PC-3 (cell line): ENCODE measurements at regions not wholly inside any gene's neighbourhood (a gene's known extent, or its start where the extent isn't known, plus 50 kb on each side); places are given as distances from the start of the nearest gene placed in this dataset.

Experiments used
- ATAC-seq: fragments of 200-7000 bp; cut with Tn5 transposase; 2 replicates; pipeline ENCODE4 v1.9.1; 2020; ENCODE audit warnings: mild to moderate bottlenecking, moderate library complexity
- BruUV-seq: library from RNA; stranded (reverse); fragments of 400-500 nt; replicated peaks from 2 replicates; lab custom pipeline; 2021; lab: Mats Ljungman, UMichigan
- CTCF ChIA-PET: fragments of 300-600 bp; sonication (Branson Sonifier 250); formaldehyde crosslinking; loops from one replicate; lab custom pipeline; 2022; ENCODE audit warnings: antibody characterized with exemption; lab: Charles Lee
- POLR2A ChIA-PET: fragments of 300-600 bp; sonication (Branson Sonifier 250); formaldehyde crosslinking; loops from one replicate; lab custom pipeline; 2022; ENCODE audit warnings: antibody characterized with exemption; ENCODE audit not compliant: unreplicated experiment; lab: Charles Lee
- DNase-seq: peaks from one replicate; pipeline ENCODE4 v3.0.0-alpha.2; 2015
- H2AFZ ChIP-seq: fragments of 300-600 bp; sonication (generic); 2 replicates; pipeline ENCODE4 v1.6.0; 2016; ENCODE audit warnings: antibody characterized with exemption, low read length
- H3F3A ChIP-seq: fragments of 300-600 bp; sonication (generic); one replicate; pipeline ENCODE4 v1.6.0; 2017; ENCODE audit warnings: antibody characterized with exemption, low read length, control low read depth, mild to moderate bottlenecking; ENCODE audit not compliant: unreplicated experiment
- H3K27ac ChIP-seq: fragments of 300-600 bp; sonication (generic); 2 replicates; pipeline ENCODE4 v1.5.1; 2016; ENCODE audit warnings: mild to moderate bottlenecking, low read length
- H3K27me3 ChIP-seq: fragments of 300-600 bp; sonication (generic); 2 replicates; pipeline ENCODE4 v1.6.1; 2016; ENCODE audit warnings: low read length, mixed read lengths
- H3K36me3 ChIP-seq: fragments of 300-600 bp; sonication (generic); 2 replicates; pipeline ENCODE4 v1.6.1; 2016; ENCODE audit warnings: low read depth, mixed run types, low read length, mixed read lengths
- H3K4me1 ChIP-seq: fragments of 300-600 bp; sonication (generic); 2 replicates; pipeline ENCODE4 v1.5.1; 2016; ENCODE audit warnings: low read length; ENCODE audit not compliant: insufficient read depth
- H3K4me2 ChIP-seq: fragments of 300-600 bp; sonication (generic); 2 replicates; pipeline ENCODE4 v1.6.0; 2016; ENCODE audit warnings: low read length
- H3K4me3 ChIP-seq: fragments of 300-600 bp; sonication (generic); 2 replicates; pipeline ENCODE4 v1.5.1; 2016; ENCODE audit warnings: mild to moderate bottlenecking, low read length, mixed read lengths
- H3K79me2 ChIP-seq: fragments of 300-600 bp; sonication (generic); 2 replicates; pipeline ENCODE4 v1.6.1; 2017; ENCODE audit warnings: low read length, mixed read lengths
- H3K9ac ChIP-seq: fragments of 300-600 bp; sonication (generic); 2 replicates; pipeline ENCODE4 v1.6.0; 2016; ENCODE audit warnings: mild to moderate bottlenecking, low read length
- H3K9me2 ChIP-seq: fragments of 300-600 bp; sonication (generic); replicated peaks from 2 replicates; pipeline ENCODE4 v1.6.1; 2016; ENCODE audit warnings: mixed run types, low read length, mixed read lengths
- H3K9me3 ChIP-seq: fragments of 300-600 bp; sonication (generic); 2 replicates; pipeline ENCODE4 v1.6.1; 2016; ENCODE audit warnings: low read length, mixed read lengths
- H4K20me1 ChIP-seq: fragments of 300-600 bp; sonication (generic); 2 replicates; pipeline ENCODE4 v1.6.1; 2016; ENCODE audit warnings: low read length, mixed read lengths
- EZH2 ChIP-seq: fragments of 300-600 bp; sonication (generic); IDR thresholded peaks from one replicate; pipeline ENCODE4 v1.6.1; 2017; ENCODE audit warnings: antibody characterized with exemption, mild to moderate bottlenecking, low read length; ENCODE audit not compliant: unreplicated experiment
- EZH2phosphoT487 ChIP-seq: fragments of 300-600 bp; sonication (generic); IDR thresholded peaks from 2 replicates; pipeline ENCODE4 v1.6.1; 2018; ENCODE audit warnings: mild to moderate bottlenecking, antibody characterized with exemption, low read length, borderline replicate concordance
- intact Hi-C: fragments of 100-400 bp; cut with micrococcal nuclease; formaldehyde crosslinking; loops from 2 replicates; pipeline ENCODE4 v1.9.0; 2023
- TF ChIP-seq, protein P1 (sequence below): fragments of 300-600 bp; sonication (generic); conservative IDR thresholded peaks from 2 replicates; pipeline ENCODE4 v1.5.1; 2017; ENCODE audit warnings: antibody characterized with exemption, low read depth, mild to moderate bottlenecking, low read length

- no peaks in the 10 kb centered on the region for H3F3A ChIP-seq
- no peaks in the 10 kb centered on the region for H3K9me2 ChIP-seq
- H2AFZ ChIP-seq: no peak overlapping the region
- H3K4me1 ChIP-seq: no peaks in the 10 kb centered on the region
- intact Hi-C loops: no loop called here
- H3K4me3 ChIP-seq: no peak overlapping the region
- H3K9me3 ChIP-seq: no peaks in the 10 kb centered on the region
- H3K4me2 ChIP-seq: no peak overlapping the region
- ATAC-seq (no peak), DNase-seq (no peak)
- no peaks in the 10 kb centered on the region for H3K36me3 ChIP-seq
- no TSS peak for BruUV-seq
- no peaks in the 10 kb centered on the region for H4K20me1 ChIP-seq
- TF ChIP-seq, protein P1, sequence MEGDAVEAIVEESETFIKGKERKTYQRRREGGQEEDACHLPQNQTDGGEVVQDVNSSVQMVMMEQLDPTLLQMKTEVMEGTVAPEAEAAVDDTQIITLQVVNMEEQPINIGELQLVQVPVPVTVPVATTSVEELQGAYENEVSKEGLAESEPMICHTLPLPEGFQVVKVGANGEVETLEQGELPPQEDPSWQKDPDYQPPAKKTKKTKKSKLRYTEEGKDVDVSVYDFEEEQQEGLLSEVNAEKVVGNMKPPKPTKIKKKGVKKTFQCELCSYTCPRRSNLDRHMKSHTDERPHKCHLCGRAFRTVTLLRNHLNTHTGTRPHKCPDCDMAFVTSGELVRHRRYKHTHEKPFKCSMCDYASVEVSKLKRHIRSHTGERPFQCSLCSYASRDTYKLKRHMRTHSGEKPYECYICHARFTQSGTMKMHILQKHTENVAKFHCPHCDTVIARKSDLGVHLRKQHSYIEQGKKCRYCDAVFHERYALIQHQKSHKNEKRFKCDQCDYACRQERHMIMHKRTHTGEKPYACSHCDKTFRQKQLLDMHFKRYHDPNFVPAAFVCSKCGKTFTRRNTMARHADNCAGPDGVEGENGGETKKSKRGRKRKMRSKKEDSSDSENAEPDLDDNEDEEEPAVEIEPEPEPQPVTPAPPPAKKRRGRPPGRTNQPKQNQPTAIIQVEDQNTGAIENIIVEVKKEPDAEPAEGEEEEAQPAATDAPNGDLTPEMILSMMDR: no peak
- TF ChIP-seq EZH2: no peak
- no peak for TF ChIP-seq EZH2phosphoT487
- H3K79me2 ChIP-seq: no peaks in the 10 kb centered on the region
- CTCF ChIA-PET: no interaction called here
- H3K27ac ChIP-seq: no peak overlapping the region
- H3K9ac ChIP-seq: no peak overlapping the region
- POLR2A ChIA-PET: no interaction called here
- H3K27me3 ChIP-seq: no peaks in the 10 kb centered on the region
Measured at GRCh38 chr4:111388561-111388960, 756.7 kb upstream of the FAM241A start.

GRCh38 chr4:111391829-111392228, 753.4 kb upstream of the FAM241A start:
- Histone ChIP-seq H3K79me2 (no peaks in the 10 kb centered on the region), H3K27ac (no peak overlapping the region), H3K36me3 (no peaks in the 10 kb centered on the region), H3K9ac (no peak overlapping the region), H3K4me2 (no peak overlapping the region), H2AFZ (no peak overlapping the region), H3K9me2 (no peaks in the 10 kb centered on the region), H3F3A (no peaks in the 10 kb centered on the region), H4K20me1 (no peaks in the 10 kb centered on the region), H3K4me1 (no peaks in the 10 kb centered on the region), H3K9me3 (no peaks in the 10 kb centered on the region), H3K4me3 (no peak overlapping the region), H3K27me3 (no peaks in the 10 kb centered on the region)
- ChIA-PET CTCF (no interaction called here), POLR2A (no interaction called here)
- no TSS peak for BruUV-seq
- TF ChIP-seq, protein P1: no peak
- TF ChIP-seq EZH2: no peak
- no peak for TF ChIP-seq EZH2phosphoT487
- intact Hi-C loops: no loop called here
- DNase-seq (no peak), ATAC-seq (no peak)

DNA sequence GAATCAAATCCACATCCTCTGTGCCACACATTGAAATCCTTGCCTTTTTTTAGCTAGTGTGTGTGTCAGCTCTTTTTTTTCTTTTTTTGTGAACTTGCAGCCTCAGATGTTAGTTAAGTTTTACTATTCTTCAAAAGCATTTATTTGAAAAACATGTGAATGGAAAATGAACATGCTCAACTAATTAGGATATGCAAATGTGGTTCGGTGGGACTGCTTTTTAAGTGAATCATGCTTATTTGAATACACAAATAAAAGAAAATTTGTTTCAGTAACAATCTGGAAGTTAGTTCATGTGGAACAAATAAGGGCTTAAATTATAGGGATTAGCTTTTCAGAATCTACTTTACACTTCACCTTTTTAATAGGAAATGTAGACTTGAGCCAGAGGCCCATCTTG, 751.5 kb upstream of the FAM241A start:
- Histone ChIP-seq H3K4me1 (no peaks in the 10 kb centered on the region), H3K27ac (no peak overlapping the region), H3K9ac (no peak overlapping the region), H3K27me3 (no peaks in the 10 kb centered on the region), H3F3A (no peaks in the 10 kb centered on the region), H3K9me2 (no peaks in the 10 kb centered on the region), H3K36me3 (no peaks in the 10 kb centered on the region), H4K20me1 (no peaks in the 10 kb centered on the region), H3K79me2 (no peaks in the 10 kb centered on the region), H3K4me2 (no peak overlapping the region), H3K4me3 (no peak overlapping the region), H2AFZ (no peak overlapping the region), H3K9me3 (no peaks in the 10 kb centered on the region)
- intact Hi-C loops: no loop called here
- ChIA-PET CTCF (no interaction called here), POLR2A (no interaction called here)
- TF ChIP-seq EZH2phosphoT487 (no peak), EZH2 (no peak)
- TF ChIP-seq, protein P1: no peak
- ATAC-seq: no peak
- no peak for DNase-seq
- no TSS peak for BruUV-seq
